OCI-LY7 (cell line): ENCODE measurements at regions not wholly inside any gene's neighbourhood (a gene's known extent, or its start where the extent isn't known, plus 50 kb on each side); places are given as distances from the start of the nearest gene placed in this dataset.

Source experiments
- BruUV-seq: library from RNA; stranded (reverse); fragments of 400-500 nt; replicated peaks from 2 replicates; lab custom pipeline; 2021; lab: Mats Ljungman, UMichigan
- CTCF ChIA-PET: fragments of 300-600 bp; sonication (Branson Sonifier 250); formaldehyde crosslinking; loops from one replicate; lab custom pipeline; 2022; ENCODE audit warnings: antibody characterized with exemption; ENCODE audit not compliant: unreplicated experiment; lab: Charles Lee
- POLR2A ChIA-PET: fragments of 300-600 bp; sonication (Branson Sonifier 250); formaldehyde crosslinking; loops from one replicate; lab custom pipeline; 2022; ENCODE audit warnings: antibody characterized with exemption; lab: Charles Lee
- DNase-seq: peaks from one replicate; pipeline ENCODE4 v3.0.0-alpha.2; 2015; ENCODE audit warnings: low spot score
- H2AFZ ChIP-seq: fragments of 200-600 bp; sonication (generic), shearing (Covaris generic); 2 replicates; pipeline ENCODE4 v1.6.1; 2014; ENCODE audit warnings: mild to moderate bottlenecking, antibody characterized with exemption, low read length, moderate library complexity
- H3K27ac ChIP-seq: fragments of 200-600 bp; sonication (generic); 2 replicates; pipeline ENCODE4 v1.5.1; 2014; ENCODE audit warnings: mixed run types, low read depth, mild to moderate bottlenecking, moderate library complexity, low read length, inconsistent platforms; ENCODE audit not compliant: poor library complexity, severe bottlenecking
- H3K36me3 ChIP-seq: fragments of 200-600 bp; sonication (generic); 2 replicates; pipeline ENCODE4 v1.6.1; 2014; ENCODE audit warnings: mild to moderate bottlenecking, antibody characterized with exemption, low read length, moderate library complexity, mixed read lengths; ENCODE audit not compliant: insufficient read depth
- H3K4me1 ChIP-seq: fragments of 200-600 bp; sonication (generic); 2 replicates; pipeline ENCODE4 v1.5.1; 2014; ENCODE audit warnings: mild to moderate bottlenecking, low read length; ENCODE audit not compliant: insufficient read depth, poor library complexity, severe bottlenecking
- H3K4me2 ChIP-seq: fragments of 200-600 bp; sonication (generic); 2 replicates; pipeline ENCODE4 v1.6.1; 2014; ENCODE audit warnings: mild to moderate bottlenecking, low read length
- H3K4me3 ChIP-seq: fragments of 200-600 bp; sonication (generic); 2 replicates; pipeline ENCODE4 v1.5.1; 2014; ENCODE audit warnings: mild to moderate bottlenecking, low read depth, low read length; ENCODE audit not compliant: poor library complexity, severe bottlenecking
- H3K79me2 ChIP-seq: fragments of 200-600 bp; sonication (generic); 2 replicates; pipeline ENCODE4 v1.6.1; 2016; ENCODE audit warnings: low read depth, mild to moderate bottlenecking, low read length, moderate library complexity, mixed read lengths; ENCODE audit not compliant: insufficient read depth
- H3K9me2 ChIP-seq: fragments of 200-600 bp; sonication (generic); 2 replicates; pipeline ENCODE4 v1.6.1; 2016; ENCODE audit warnings: mild to moderate bottlenecking, low read length, mixed read lengths; ENCODE audit not compliant: insufficient read depth
- H3K9me3 ChIP-seq: fragments of 200-600 bp; sonication (generic); 2 replicates; pipeline ENCODE4 v1.6.1; 2014; ENCODE audit warnings: mild to moderate bottlenecking, mixed run types, low read length, mixed read lengths
- H4K20me1 ChIP-seq: fragments of 200-600 bp; sonication (generic); 2 replicates; pipeline ENCODE4 v1.6.1; 2014; ENCODE audit warnings: mild to moderate bottlenecking, antibody characterized with exemption, low read length, moderate library complexity, mixed read lengths; ENCODE audit not compliant: insufficient read depth
- CTCF ChIP-seq: fragments of 200-600 bp; sonication (generic); conservative IDR thresholded peaks from 2 replicates; pipeline ENCODE4 v1.5.1; 2014; ENCODE audit warnings: mild to moderate bottlenecking, antibody characterized with exemption, low read length, moderate library complexity, mixed read lengths
- EZH2phosphoT487 ChIP-seq: fragments of 200-600 bp; sonication (generic); IDR thresholded peaks from 2 replicates; pipeline ENCODE4 v1.6.1; 2018; ENCODE audit warnings: low read depth, borderline replicate concordance, mild to moderate bottlenecking, mixed run types, antibody characterized with exemption, low read length, moderate library complexity, mixed read lengths
- intact Hi-C: fragments of 100-400 bp; cut with micrococcal nuclease; formaldehyde crosslinking; loops from one replicate; pipeline ENCODE4 v1.10.0; 2022; ENCODE audit not compliant: unreplicated experiment

- Histone ChIP-seq H3K36me3 (no peaks in the 10 kb centered on the region), H3K4me2 (no peak overlapping the region), H3K9me3 (no peaks in the 10 kb centered on the region), H3K4me1 (no peaks in the 10 kb centered on the region), H3K79me2 (no peaks in the 10 kb centered on the region), H4K20me1 (no peaks in the 10 kb centered on the region), H3K27ac (no peak overlapping the region), H2AFZ (no peak overlapping the region), H3K9me2 (no peaks in the 10 kb centered on the region), H3K4me3 (no peak overlapping the region)
- DNase-seq, result no peak
- BruUV-seq, result no TSS peak
- ChIA-PET CTCF (no interaction called here), POLR2A (no interaction called here)
- intact Hi-C loops, result no loop called here
- no peak for TF ChIP-seq CTCF
- TF ChIP-seq EZH2phosphoT487, result no peak
Measured at GRCh38 chr1:98222706-98223105, 301.9 kb upstream of the DPYD start.

GRCh38 chr1:98221923-98222322 lies 301.1 kb upstream of the DPYD start:
- H3K79me2 ChIP-seq, result no peaks in the 10 kb centered on the region
- H3K36me3 ChIP-seq, result no peaks in the 10 kb centered on the region
- no peak for DNase-seq
- BruUV-seq, result no TSS peak
- no peak overlapping the region for H3K4me3 ChIP-seq
- H4K20me1 ChIP-seq, result no peaks in the 10 kb centered on the region
- no peak overlapping the region for H3K27ac ChIP-seq
- POLR2A ChIA-PET, result no interaction called here
- H2AFZ ChIP-seq, result no peak overlapping the region
- no peaks in the 10 kb centered on the region for H3K9me2 ChIP-seq
- CTCF ChIA-PET, result no interaction called here
- no peak for TF ChIP-seq CTCF
- TF ChIP-seq EZH2phosphoT487, result no peak
- H3K4me2 ChIP-seq, result no peak overlapping the region
- intact Hi-C loops, result no loop called here
- no peaks in the 10 kb centered on the region for H3K9me3 ChIP-seq
- H3K4me1 ChIP-seq, result no peaks in the 10 kb centered on the region

- intact Hi-C loops, result no loop called here
Measured at GRCh38 chr1:98217601-98218000, 296.8 kb upstream of the DPYD start.

More at GRCh38 chr1:98217601-98218000, 296.8 kb upstream of the DPYD start:
- Histone ChIP-seq H3K79me2 (no peaks in the 10 kb centered on the region), H4K20me1 (no peaks in the 10 kb centered on the region), H3K27ac (no peak overlapping the region), H3K4me1 (no peaks in the 10 kb centered on the region), H3K9me2 (no peaks in the 10 kb centered on the region), H3K4me2 (no peak overlapping the region), H3K4me3 (no peak overlapping the region), H2AFZ (no peak overlapping the region), H3K36me3 (no peaks in the 10 kb centered on the region), H3K9me3 (no peaks in the 10 kb centered on the region)
- CTCF ChIA-PET, result no interaction called here
- DNase-seq, result no peak
- no peak for TF ChIP-seq CTCF
- no TSS peak for BruUV-seq
- POLR2A ChIA-PET, result interaction anchor here (0.6 kb wide), 1 partner anchor 36 kb away, joined by 3 read pairs; no protein-coding TSS in a partner anchor
